ENCODE measurements at regions not wholly inside any gene's neighbourhood (a gene's known extent, or its start where the extent isn't known, plus 50 kb on each side); places are given as distances from the start of the nearest gene placed in this dataset.

- Mint-ChIP-seq H3K4me3 (no peak overlapping the region), H3K27me3 (peaks cover 7% of the 10 kb centered on the region), H3K4me1 (no peaks in the 10 kb centered on the region), H3K27ac (no peak overlapping the region), H3K36me3 (no peaks in the 10 kb centered on the region), H3K9me3 (no peaks in the 10 kb centered on the region)
- POLR2A ChIA-PET: no interaction called here
- ATAC-seq (ENCODE audit: low read depth) (no peak), DNase-seq (no peak)
Observed at GRCh38 chr2:144669196-144669987, 149.5 kb upstream of the ZEB2 start.

GRCh38 chr2:144668493-144669110 lies 148.7 kb upstream of the ZEB2 start:
- no peak overlapping the region for H3K27ac Mint-ChIP-seq
- ATAC-seq (ENCODE audit: low read depth): no peak
- no peak for DNase-seq
- H3K9me3 Mint-ChIP-seq: no peaks in the 10 kb centered on the region
- POLR2A ChIA-PET: no interaction called here
- H3K36me3 Mint-ChIP-seq: no peaks in the 10 kb centered on the region
- H3K4me3 Mint-ChIP-seq: no peak overlapping the region
- no peaks in the 10 kb centered on the region for H3K4me1 Mint-ChIP-seq
- H3K27me3 Mint-ChIP-seq: peaks cover 7% of the 10 kb centered on the region

GRCh38 chr2:144666032-144666431 lies 146.1 kb upstream of the ZEB2 start:
- H3K9me3 Mint-ChIP-seq: no peaks in the 10 kb centered on the region
- H3K36me3 Mint-ChIP-seq: no peaks in the 10 kb centered on the region
- POLR2A ChIA-PET: no interaction called here
- DNase-seq: no peak
- H3K4me1 Mint-ChIP-seq: no peaks in the 10 kb centered on the region
- peaks cover 4% of the 10 kb centered on the region for H3K27me3 Mint-ChIP-seq
- H3K27ac Mint-ChIP-seq: no peak overlapping the region
- no peak overlapping the region for H3K4me3 Mint-ChIP-seq
- ATAC-seq (ENCODE audit: low read depth): no peak

GRCh38 chr2:144663207-144663606 lies 143.3 kb upstream of the ZEB2 start:
- DNase-seq (no peak), ATAC-seq (ENCODE audit: low read depth) (no peak)
- Mint-ChIP-seq H3K4me3 (no peak overlapping the region), H3K27ac (no peak overlapping the region), H3K27me3 (peaks cover 4% of the 10 kb centered on the region), H3K9me3 (no peaks in the 10 kb centered on the region), H3K4me1 (no peaks in the 10 kb centered on the region), H3K36me3 (no peaks in the 10 kb centered on the region)
- POLR2A ChIA-PET: no interaction called here

GRCh38 chr2:144660518-144661316 lies 140.8 kb upstream of the ZEB2 start:
- POLR2A ChIA-PET: no interaction called here
- Mint-ChIP-seq H3K4me3 (no peak overlapping the region), H3K9me3 (no peaks in the 10 kb centered on the region), H3K27me3 (peaks cover 2% of the 10 kb centered on the region), H3K4me1 (no peaks in the 10 kb centered on the region), H3K36me3 (no peaks in the 10 kb centered on the region), H3K27ac (no peak overlapping the region)
- no peak for ATAC-seq (ENCODE audit: low read depth)
- DNase-seq: no peak

- Mint-ChIP-seq H3K36me3 (no peaks in the 10 kb centered on the region), H3K4me3 (no peak overlapping the region), H3K27me3 (peaks cover 2% of the 10 kb centered on the region), H3K9me3 (no peaks in the 10 kb centered on the region), H3K4me1 (no peaks in the 10 kb centered on the region), H3K27ac (no peak overlapping the region)
- DNase-seq (no peak), ATAC-seq (ENCODE audit: low read depth) (no peak)
- POLR2A ChIA-PET: no interaction called here
Observed at GRCh38 chr2:144659731-144660275, 139.9 kb upstream of the ZEB2 start.

- H3K36me3 Mint-ChIP-seq: no peaks in the 10 kb centered on the region
- POLR2A ChIA-PET: no interaction called here
- DNase-seq (no peak), ATAC-seq (ENCODE audit: low read depth) (no peak)
- H3K4me1 Mint-ChIP-seq: no peaks in the 10 kb centered on the region
- no peaks in the 10 kb centered on the region for H3K27me3 Mint-ChIP-seq
- H3K4me3 Mint-ChIP-seq: no peak overlapping the region
- no peak overlapping the region for H3K27ac Mint-ChIP-seq
- no peaks in the 10 kb centered on the region for H3K9me3 Mint-ChIP-seq
Observed at GRCh38 chr2:144654523-144654922, 134.6 kb upstream of the ZEB2 start.

GRCh38 chr2:144650907-144651306 lies 131.0 kb upstream of the ZEB2 start:
- Mint-ChIP-seq H3K9me3 (no peaks in the 10 kb centered on the region), H3K27me3 (no peaks in the 10 kb centered on the region), H3K4me3 (no peak overlapping the region), H3K36me3 (no peaks in the 10 kb centered on the region), H3K27ac (no peak overlapping the region), H3K4me1 (no peaks in the 10 kb centered on the region)
- DNase-seq: no peak
- no peak for ATAC-seq (ENCODE audit: low read depth)
- POLR2A ChIA-PET: no interaction called here

GRCh38 chr2:144648837-144649465 lies 129.0 kb upstream of the ZEB2 start:
- no peaks in the 10 kb centered on the region for H3K4me1 Mint-ChIP-seq
- POLR2A ChIA-PET: no interaction called here
- H3K36me3 Mint-ChIP-seq: no peaks in the 10 kb centered on the region
- H3K4me3 Mint-ChIP-seq: no peak overlapping the region
- peaks cover 3% of the 10 kb centered on the region for H3K27me3 Mint-ChIP-seq
- H3K9me3 Mint-ChIP-seq: no peaks in the 10 kb centered on the region
- DNase-seq (no peak), ATAC-seq (ENCODE audit: low read depth) (no peak)
- no peak overlapping the region for H3K27ac Mint-ChIP-seq

- DNase-seq (no peak), ATAC-seq (ENCODE audit: low read depth) (no peak)
- Mint-ChIP-seq H3K9me3 (no peaks in the 10 kb centered on the region), H3K4me1 (no peaks in the 10 kb centered on the region), H3K27me3 (peaks cover 7% of the 10 kb centered on the region), H3K36me3 (no peaks in the 10 kb centered on the region), H3K27ac (no peak overlapping the region), H3K4me3 (no peak overlapping the region)
- POLR2A ChIA-PET: no interaction called here
Observed at GRCh38 chr2:144645083-144645778, 125.3 kb upstream of the ZEB2 start.

GRCh38 chr2:144644549-144644948 lies 124.6 kb upstream of the ZEB2 start:
- H3K9me3 Mint-ChIP-seq: no peaks in the 10 kb centered on the region
- no peaks in the 10 kb centered on the region for H3K36me3 Mint-ChIP-seq
- no peaks in the 10 kb centered on the region for H3K4me1 Mint-ChIP-seq
- H3K4me3 Mint-ChIP-seq: no peak overlapping the region
- peaks cover 7% of the 10 kb centered on the region for H3K27me3 Mint-ChIP-seq
- H3K27ac Mint-ChIP-seq: no peak overlapping the region
- DNase-seq: no peak
- POLR2A ChIA-PET: no interaction called here
- ATAC-seq (ENCODE audit: low read depth): no peak

GRCh38 chr2:144643537-144644336 lies 123.8 kb upstream of the ZEB2 start:
- no peaks in the 10 kb centered on the region for H3K4me1 Mint-ChIP-seq
- POLR2A ChIA-PET: no interaction called here
- ATAC-seq (ENCODE audit: low read depth) (no peak), DNase-seq (no peak)
- H3K4me3 Mint-ChIP-seq: no peak overlapping the region
- no peaks in the 10 kb centered on the region for H3K36me3 Mint-ChIP-seq
- peaks cover 2% of the 10 kb centered on the region for H3K9me3 Mint-ChIP-seq
- peaks cover 7% of the 10 kb centered on the region for H3K27me3 Mint-ChIP-seq
- H3K27ac Mint-ChIP-seq: no peak overlapping the region

Data from activated naive CD8-positive, alpha-beta T cell treated with anti-CD3 and anti-CD28 coated beads, Interleukin-2, amount 10 ng/mL, durations not matched to agents 7 days and 5 days (primary cell).